HG02623 (cell line): ENCODE measurements at regions not wholly inside any gene's neighbourhood (a gene's known extent, or its start where the extent isn't known, plus 50 kb on each side); places are given as distances from the start of the nearest gene placed in this dataset.

Source experiments
- ATAC-seq: cut with Tn5 transposase; IDR thresholded peaks from one replicate; pipeline ENCODE4 v1.9.1; 2021; ENCODE audit warnings: moderate library complexity; ENCODE audit not compliant: unreplicated experiment

DNA sequence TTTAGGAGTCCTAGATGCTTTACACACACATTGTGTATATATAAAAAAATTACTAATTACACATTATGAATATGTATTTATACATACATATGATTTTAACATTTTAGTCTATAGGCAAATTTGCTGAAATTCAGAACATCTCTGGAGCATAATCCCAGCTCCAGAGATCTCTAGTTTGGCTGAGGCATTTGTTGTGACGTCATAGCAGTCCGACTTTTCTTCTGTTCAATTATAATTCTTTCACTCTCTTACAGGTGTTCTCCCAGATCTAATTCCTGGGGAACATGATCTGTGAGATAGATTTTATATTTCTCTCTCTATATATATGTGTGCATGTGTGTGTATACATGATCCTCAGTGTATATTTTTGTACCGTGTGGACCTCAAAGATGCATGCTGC, 1876.2 kb downstream of the EFNA5 start:
- ATAC-seq: no peak

DNA sequence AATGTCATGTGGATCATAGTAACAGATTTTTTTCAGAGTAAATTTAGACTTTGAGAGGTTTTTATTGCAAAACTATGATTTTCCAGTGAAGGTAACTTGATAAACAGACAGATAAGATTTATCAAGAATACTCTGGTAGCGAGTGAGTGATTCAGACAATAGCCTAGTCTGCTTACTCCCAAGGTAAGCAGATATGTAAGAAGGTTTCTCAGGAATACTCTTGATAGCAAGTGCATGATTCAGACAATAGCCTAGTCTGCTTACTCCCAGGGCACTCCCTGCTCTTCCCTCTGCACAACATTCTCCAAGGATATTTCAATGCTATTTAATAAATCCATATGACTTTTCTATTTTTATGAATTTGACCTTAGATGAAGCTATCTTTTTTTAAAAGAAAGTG, 1881.5 kb downstream of the EFNA5 start:
- ATAC-seq: no peak

DNA sequence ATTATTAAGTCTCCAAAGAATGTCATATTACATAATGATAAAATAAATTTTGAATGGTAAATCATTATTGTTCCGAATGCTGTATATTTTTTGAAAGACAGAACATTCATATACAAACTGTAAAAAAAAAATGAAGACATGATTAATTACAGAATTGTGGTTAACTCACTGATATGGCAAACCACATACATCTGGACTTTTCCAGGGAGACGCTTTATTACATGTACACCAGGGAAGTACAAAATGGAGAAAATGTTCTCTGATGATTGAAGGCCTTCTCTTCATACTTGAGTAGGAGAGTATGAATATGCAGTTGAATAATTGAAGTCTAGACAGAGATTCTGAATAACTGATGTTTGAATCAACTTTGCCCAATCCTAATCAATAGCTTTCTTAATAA, 1886.9 kb downstream of the EFNA5 start:
- no peak for ATAC-seq

DNA sequence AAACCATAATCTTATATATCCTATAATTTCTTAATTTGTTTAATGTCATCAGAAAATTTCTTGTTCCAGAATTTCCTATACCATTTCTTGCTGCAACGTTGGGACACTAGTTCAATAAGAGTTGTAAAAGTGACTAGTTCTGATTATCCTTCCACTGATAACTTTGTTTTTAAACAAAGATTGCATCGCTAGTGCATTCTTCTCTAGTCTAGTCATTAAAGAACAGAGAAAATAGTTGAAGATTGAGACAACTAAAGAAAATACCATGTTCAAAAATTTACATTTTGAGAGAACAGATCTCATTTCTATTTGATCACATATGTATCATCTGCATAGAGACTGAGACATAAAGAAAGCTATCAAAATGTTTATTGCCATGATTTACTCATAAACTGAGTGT, 1888.2 kb downstream of the EFNA5 start:
- ATAC-seq: no peak

DNA sequence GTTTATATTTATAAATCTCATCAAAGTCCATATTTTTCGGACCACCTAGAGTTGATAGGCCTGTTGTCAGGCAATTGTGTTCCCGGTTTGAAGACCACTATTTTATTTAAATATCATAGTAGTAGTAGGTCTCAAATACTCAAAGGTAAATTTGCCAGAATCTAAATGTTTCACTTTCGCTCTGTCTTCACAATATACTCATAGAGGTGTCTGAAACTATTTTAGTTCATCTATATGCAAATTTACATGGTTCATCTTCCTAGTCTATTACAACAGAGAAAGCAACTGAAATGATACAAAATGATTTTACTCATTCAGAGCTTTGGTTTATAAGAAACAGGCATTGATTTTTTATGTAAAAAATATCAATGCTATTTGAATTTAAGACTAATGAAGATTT, 1897.5 kb downstream of the EFNA5 start:
- no peak for ATAC-seq

DNA sequence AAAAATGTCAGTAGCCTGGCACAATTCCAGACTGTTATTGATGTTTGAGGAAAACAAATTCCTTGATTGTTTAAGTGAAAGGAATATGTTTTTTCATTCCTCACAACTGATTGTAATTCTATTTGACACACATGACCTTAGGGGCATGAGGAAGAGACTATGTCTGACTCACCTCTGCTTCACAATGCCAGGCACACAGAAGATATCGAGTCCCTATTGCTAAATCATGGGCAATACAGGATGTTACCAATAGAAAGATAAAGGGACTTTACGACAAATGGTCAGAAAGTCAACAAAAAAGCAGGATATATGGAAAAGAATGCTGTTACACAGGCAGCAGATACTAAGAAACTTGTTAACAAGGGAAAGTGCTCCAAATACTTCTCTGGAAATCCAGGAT, 1903.5 kb downstream of the EFNA5 start:
- ATAC-seq: no peak

DNA sequence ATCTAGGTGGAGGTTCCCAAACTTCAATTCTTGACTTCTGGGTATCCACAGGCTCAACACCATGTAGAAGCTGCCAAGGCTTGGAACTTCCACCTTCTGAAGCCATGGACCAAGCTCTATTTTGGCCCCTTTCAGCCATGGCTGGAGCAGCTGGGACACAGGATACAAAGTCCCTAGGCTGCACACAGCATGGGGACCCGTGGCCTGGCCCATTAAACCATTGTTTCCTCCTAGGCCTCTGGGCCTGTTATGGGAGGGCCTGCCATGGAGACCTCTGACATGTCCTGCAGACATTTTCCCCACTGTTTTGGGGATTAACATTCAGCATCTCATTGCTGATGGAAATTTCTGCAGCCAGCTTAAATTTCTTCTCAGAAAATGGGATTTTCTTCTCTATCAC, 1908.0 kb downstream of the EFNA5 start:
- no peak for ATAC-seq

DNA sequence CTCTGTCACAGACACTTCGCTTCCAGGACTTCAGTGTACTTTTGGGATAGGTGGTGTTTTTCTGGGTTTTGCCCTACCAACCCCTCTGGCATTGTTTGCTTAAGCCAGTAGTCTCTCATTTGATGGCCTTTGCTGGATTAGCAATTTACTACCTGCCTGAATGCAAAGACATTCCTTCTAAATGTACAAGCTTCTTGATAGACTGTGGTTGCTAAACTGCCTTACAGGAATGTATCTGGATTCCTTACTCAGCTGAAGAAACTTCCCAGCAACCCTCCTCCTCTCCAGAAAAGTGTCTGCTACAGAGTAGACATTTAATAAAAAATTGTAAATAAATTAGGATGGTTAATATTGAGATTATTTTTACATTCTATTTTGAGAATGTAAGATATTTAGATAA, 1916.7 kb downstream of the EFNA5 start:
- no peak for ATAC-seq

DNA sequence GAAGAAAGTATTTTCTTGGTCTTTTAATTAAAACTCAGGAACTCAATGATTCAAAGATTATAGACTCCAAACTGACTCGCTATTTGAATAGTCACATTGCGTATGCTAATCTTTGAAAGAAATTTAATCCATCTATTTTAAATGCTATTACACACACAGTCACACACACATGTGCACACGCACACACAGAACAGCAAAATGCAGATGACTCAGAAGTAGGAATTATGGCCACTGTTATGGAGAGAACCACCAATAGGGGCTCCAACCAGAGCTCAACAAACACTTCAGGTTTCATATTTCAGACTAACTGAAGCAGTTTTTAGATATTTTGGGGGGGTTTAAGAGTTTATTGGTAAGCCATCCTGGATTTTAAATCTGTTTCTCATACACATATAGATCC, 1917.9 kb downstream of the EFNA5 start:
- no peak for ATAC-seq

DNA sequence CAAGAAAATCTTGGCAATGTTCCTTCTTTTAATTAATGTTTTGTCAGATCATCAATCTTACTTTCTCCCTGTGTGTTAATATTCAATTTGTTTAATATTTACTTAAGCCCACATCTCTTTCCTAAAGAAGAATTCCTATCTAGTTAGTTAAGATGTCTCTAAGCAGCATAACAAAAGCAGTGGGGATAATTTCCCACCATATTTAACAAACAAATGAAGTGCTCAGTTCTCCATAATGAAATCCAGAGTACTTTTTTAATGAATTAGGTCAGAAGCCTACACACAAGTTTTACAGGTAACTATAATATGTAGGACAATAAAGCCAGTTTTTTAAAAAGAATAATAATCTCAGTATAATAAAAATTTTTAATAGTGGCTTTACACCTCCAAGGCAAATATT, 1918.8 kb downstream of the EFNA5 start:
- ATAC-seq: no peak

DNA sequence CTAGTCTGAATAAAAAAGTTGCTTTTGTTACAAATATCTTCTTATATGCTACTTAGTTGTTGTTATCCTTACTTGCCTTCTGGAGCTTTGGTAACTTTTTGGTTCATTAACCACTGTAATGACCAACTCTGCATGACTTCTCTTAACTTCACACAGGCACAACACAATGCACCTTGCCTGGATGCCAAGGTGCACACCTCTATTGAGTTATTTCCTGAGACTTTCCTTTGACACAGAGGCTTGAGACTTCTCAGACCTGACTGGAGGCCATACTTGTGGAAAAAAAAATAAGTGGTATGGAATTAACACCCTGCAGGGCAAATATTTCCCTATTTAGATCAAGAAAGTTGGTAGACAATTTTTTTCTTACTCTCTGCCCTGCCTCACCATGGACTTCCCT, 1925.6 kb downstream of the EFNA5 start:
- ATAC-seq: no peak

DNA sequence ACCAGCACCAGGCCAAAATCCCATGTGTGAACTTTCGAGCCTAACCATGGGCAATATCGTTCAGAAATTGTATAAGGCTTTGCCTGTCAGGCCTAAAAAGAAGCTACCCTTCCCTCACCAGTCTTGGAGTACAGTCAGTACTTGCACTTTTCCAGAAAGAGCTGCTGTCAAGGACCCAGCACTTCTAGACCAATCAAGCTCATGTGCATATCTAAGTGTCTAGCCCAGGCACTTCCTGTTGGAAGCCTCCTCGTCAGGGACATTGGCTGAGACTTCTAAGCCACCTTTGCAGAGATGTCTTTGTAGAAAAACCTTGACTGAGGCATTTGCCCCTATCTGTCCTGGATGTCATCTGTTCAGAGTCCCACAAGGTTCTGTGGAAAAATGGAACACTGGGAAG, 1930.5 kb downstream of the EFNA5 start:
- no peak for ATAC-seq

DNA sequence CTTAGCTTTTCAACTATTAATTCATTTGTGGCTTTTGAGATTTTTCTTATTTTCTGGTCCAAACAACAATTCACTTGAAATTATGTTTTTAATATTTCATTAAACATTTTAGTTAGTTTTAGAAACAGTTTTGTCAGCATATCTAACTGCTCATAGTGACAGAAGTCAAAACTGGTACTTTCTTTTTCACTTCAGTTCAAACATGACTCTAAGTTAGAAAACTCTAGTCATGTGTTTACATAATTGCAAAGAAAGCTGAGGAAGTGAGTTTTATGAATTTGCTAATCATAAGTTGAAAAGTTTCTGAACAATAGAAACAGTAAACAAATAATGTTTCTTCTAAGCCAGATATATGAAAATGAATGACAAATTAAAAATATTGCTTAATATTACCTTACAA, 1931.0 kb downstream of the EFNA5 start:
- ATAC-seq: no peak

DNA sequence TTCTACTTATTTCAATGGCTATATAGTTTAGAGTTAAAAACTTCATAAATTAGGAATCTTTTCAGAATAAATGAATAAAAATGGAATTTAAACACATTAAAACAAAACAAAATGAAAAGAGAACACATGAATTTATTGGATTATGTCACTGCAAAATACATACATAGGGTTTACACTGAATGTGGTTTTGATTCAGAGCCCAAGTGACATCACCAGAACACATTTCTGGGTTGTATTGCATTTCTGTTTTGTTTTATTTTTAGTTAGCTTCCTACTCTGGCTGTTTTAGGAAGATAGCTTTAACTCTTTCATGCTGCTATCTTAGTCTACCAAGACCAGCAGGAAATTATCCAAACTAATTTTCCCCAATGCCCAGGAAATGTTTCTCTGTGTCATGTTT, 1935.0 kb downstream of the EFNA5 start:
- ATAC-seq: no peak

DNA sequence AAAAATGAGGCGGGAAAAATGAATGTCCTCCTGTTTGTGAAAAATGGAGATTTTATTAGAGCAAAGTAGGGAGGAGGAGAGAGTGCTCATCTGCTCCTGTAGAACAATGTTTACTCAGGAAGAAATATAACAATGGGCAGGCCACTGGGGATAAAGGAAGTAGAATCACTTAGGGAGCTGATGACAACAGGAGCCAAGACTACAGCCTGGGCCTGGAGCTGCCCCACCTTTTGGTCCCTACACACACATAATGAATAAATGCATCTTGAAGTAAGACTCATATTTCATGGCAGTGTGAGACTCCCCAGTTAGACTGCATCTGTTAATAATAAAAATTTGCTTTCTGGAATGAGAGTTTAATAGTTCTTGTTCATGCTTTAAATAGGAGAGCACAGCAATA, 1939.8 kb downstream of the EFNA5 start:
- ATAC-seq: no peak

DNA sequence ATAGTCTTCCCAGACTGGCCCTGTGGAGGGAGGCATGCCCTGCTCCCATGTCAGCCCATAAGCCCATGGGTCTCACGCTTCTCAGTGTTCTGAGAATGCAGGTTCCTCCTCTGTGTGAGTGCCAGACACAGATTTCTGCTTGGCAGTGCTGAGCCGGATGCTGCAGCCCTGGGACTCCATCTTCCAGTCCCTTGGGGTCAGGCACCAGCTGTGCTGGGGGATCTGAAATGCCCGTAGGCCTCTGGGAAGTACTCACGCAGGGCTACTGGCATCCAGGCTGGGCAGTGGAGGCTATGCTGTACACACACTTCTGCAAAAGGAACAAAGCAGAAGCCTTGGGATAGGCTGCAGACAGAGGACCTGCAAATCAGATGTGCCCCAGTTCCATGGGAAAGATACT, 1944.6 kb downstream of the EFNA5 start:
- no peak for ATAC-seq

DNA sequence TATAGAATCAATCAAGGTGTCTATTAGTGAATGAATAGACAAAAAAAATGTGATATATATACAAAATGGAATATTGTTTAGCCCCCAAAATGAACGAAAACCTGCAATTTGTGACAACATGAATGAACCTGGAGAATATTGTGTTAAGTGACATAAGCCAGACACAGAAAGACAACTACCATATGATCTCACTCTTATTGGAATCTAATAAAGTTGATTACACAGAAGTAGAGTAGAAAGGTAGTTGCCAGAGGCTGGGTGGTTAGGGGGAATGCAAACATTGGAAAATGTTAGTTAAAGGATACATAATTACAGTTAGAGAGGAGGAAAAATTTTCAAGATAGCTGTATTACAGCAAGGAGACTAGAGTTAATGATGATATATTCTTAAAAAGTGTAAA, 1962.3 kb downstream of the EFNA5 start:
- ATAC-seq: no peak

DNA sequence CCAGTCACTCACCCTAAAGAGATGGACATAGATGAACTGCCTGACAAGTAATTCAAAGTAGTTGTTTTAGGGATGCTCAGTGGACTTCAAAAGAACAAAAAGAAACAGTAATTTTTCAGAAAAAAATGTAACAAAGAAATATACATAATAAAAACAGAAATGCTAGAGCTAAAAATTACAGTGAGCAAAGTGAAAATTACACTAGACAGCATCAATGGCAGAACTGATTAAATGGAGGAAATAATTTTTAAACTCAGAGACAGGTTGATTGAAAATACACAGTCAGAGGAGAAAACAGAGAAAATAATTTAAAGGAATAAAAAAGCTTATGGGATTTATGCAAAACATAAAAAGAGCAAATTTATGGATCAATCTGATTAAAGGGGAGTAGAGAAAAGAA, 1968.4 kb downstream of the EFNA5 start:
- no peak for ATAC-seq

DNA sequence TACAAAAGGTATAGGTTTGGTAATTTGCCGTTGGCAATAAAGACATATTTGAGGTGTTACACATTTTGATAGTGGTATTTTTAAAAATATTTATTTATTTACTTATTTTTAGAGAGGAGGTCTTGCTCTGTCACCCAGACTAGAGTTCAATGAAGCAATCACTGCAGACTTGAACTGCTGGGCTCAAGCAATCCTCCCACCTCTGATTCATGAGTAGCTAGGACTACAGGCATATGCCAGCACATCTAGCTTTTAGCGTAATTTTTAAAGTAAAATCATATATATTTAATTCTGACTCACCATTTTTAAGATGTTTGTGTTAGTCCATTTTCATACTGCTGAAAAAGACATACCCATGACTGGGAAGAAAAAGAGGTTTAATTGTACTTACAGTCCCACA, 1974.3 kb downstream of the EFNA5 start:
- no peak for ATAC-seq

DNA sequence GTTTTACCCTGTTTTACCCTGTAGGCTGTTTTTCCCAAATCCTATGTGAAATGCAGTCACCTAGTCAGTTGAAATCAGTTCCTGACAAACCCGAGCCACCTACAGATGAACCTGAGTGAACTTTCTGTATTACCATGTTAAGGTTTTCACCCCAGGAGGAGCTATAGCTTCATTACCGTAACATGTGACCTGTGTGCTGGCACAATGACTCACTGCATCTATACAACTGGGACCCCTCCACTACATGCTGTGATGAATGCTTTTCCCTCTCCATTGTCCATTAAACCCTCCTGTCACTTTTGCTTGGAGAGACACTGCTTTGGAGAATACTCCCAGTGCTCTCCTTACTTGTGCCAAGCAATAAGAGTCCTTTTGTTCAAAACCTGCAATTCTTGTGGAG, 1974.8 kb downstream of the EFNA5 start:
- no peak for ATAC-seq

DNA sequence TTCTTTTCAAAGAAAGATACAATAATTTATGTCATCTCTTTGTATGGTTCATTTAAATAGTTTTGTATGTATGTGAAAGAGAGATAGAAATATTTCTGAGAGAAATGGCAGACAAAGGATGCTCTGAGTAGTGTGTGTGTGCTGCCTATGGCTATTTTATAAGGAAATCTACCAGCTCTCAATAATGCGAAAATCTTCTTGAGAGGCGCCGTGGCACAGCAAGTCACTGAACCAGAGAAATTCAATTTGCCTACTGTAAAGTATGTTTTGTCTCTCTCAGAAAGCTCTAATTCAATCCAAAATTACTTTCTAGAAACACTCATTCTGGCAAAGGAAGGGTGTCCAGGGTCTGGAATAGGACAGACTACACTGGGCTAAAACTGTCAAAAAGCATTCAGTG, 1981.1 kb downstream of the EFNA5 start:
- ATAC-seq: no peak

DNA sequence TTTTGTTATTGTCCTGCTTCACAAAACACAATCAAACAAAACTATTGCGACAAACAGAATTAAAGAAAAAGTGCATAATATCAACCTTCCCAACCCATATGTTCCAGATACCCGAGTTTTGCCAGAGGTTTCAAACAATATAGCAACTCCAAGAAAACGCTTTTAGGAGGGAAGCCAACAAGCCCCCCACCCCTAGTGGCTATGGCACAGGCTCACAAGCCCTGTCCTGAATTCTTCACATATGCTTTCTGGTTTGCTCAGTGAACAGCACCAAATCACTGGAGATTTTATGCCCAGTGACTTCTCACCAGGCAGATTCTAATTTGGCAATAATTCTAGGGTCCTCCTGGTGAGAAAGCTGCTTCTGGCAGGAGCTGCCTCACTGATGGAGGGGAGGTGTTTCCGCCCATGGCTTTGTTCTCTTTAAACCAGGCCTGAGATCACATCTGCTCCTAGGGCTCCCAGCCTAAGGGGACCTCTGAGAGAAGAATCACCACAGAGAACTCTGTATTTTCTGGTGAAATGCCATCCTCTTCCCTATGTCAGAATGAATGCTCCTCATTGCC, 1982.4 kb downstream of the EFNA5 start:
- no peak for ATAC-seq

DNA sequence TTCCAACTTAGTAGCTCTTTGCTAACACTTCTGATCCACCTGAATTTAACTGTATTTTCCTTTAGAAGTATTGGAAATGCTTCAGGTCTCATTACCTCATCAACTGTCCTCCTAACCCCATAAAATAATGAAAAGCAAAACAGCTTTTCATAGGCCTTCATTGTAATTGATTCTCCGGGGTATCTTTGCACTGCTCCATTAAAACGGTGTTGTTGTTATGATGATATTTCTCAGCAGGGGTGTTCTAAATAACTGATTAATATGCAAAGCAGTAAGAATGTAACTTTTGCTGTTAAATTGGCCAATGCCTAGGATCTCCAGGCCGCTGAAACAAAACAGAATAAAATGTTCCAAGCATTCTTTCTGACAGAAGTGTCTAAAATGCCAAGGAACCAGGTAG, 1983.2 kb downstream of the EFNA5 start:
- no peak for ATAC-seq

DNA sequence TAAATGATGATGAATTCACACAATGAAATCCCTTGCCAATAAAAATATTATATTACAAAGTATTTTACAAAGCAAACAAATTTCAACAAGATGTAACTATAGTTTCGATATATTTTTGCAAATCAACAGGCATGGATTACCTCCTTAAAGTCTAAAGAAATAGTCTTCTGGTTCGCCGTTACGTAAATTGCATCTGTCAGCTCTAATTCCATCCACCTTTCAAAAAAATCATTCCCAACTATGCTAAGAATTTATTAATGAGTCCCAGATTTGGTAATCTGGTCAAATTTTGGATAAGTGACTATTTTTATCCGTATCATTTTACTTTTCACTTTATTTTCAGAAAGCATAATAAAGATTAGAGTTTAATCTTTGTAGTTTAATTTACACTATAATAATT, 1984.9 kb downstream of the EFNA5 start:
- ATAC-seq: no peak
